Stimulated activated CD8-positive, alpha-beta memory T cell treated with anti-CD3 and anti-CD28 coated beads, Interleukin-4, amount 100 ng/mL, for 48 hours (primary cell): ENCODE measurements at regions not wholly inside any gene's neighbourhood (a gene's known extent, or its start where the extent isn't known, plus 50 kb on each side); places are given as distances from the start of the nearest gene placed in this dataset.
"Not testable (repeated sequence)": the region's sequence is repeated elsewhere in the genome, so short reads cannot be mapped to it uniquely, and the experiment has no call there.

Experiments used
- DNase-seq: peaks from one replicate; pipeline ENCODE4 v3.0.0-alpha.2; 2020

- DNase-seq: not testable (repeated sequence)
These were observed 430.6 kb upstream of the ASIC2 start for GRCh38 chr17:33723736-33724135.

GRCh38 chr17:33725675-33726271 lies 432.7 kb upstream of the ASIC2 start:
- DNase-seq: peak; percentile 49

- DNase-seq: no peak
These were observed 437.0 kb upstream of the ASIC2 start for GRCh38 chr17:33730131-33730530.

GRCh38 chr17:33732116-33732515 lies 439.0 kb upstream of the ASIC2 start:
- DNase-seq: no peak

GRCh38 chr17:33739714-33740113 lies 446.6 kb upstream of the ASIC2 start:
- DNase-seq: no peak

- DNase-seq: no peak
These were observed 452.1 kb upstream of the ASIC2 start for GRCh38 chr17:33745047-33745760.

GRCh38 chr17:33749171-33749570 lies 456.1 kb upstream of the ASIC2 start:
- DNase-seq: no peak

- DNase-seq: peak; percentile 82
These were observed 458.0 kb upstream of the ASIC2 start for GRCh38 chr17:33750943-33751701.

- no peak for DNase-seq
These were observed 458.6 kb upstream of the ASIC2 start for GRCh38 chr17:33751702-33752065.

- DNase-seq: no peak
These were observed 460.4 kb upstream of the ASIC2 start for GRCh38 chr17:33753452-33753851.

GRCh38 chr17:33756021-33756420 lies 462.9 kb upstream of the ASIC2 start:
- DNase-seq: no peak

- no peak for DNase-seq
These were observed 472.8 kb upstream of the ASIC2 start for GRCh38 chr17:33765871-33766270.

- no peak for DNase-seq
These were observed 473.6 kb upstream of the ASIC2 start for GRCh38 chr17:33766721-33767120.

- DNase-seq: no peak
These were observed 476.0 kb upstream of the ASIC2 start for GRCh38 chr17:33769066-33769465.

- no peak for DNase-seq
These were observed 478.8 kb upstream of the CCL2 start for GRCh38 chr17:33776304-33776703.

GRCh38 chr17:33776903-33777302 lies 478.2 kb upstream of the CCL2 start:
- no peak for DNase-seq

GRCh38 chr17:33777674-33778073 lies 477.4 kb upstream of the CCL2 start:
- no peak for DNase-seq

GRCh38 chr17:33778505-33779233 lies 476.4 kb upstream of the CCL2 start:
- DNase-seq: no peak

GRCh38 chr17:33779234-33779591 lies 475.9 kb upstream of the CCL2 start:
- peak; percentile 52 for DNase-seq

- DNase-seq: no peak
These were observed 469.8 kb upstream of the CCL2 start for GRCh38 chr17:33785281-33785680.

- DNase-seq: no peak
These were observed 468.6 kb upstream of the CCL2 start for GRCh38 chr17:33786478-33786877.

- no peak for DNase-seq
These were observed 465.4 kb upstream of the CCL2 start for GRCh38 chr17:33789658-33790057.

GRCh38 chr17:33797181-33797580 lies 457.9 kb upstream of the CCL2 start:
- no peak for DNase-seq

- DNase-seq: no peak
These were observed 456.8 kb upstream of the CCL2 start for GRCh38 chr17:33798308-33798707.
